GM12891 (cell line): ENCODE measurements at regions not wholly inside any gene's neighbourhood (a gene's known extent, or its start where the extent isn't known, plus 50 kb on each side); places are given as distances from the start of the nearest gene placed in this dataset.
"Not testable (repeated sequence)": the region's sequence is repeated elsewhere in the genome, so short reads cannot be mapped to it uniquely, and the experiment has no call there.

Source experiments
- DNase-seq: peaks from one replicate; pipeline ENCODE4 v3.0.0; 2011; ENCODE audit warnings: low spot score; ENCODE audit not compliant: insufficient read length
- FAIRE-seq: peaks from 2 replicates; lab custom pipeline; 2011; peaks lifted over from hg19 to GRCh38; lab: Jason Lieb, UNC
- PAX5 ChIP-seq: IDR thresholded peaks from 2 replicates; pipeline ENCODE4 v1.6.1; 2011; ENCODE audit warnings: low read length, moderate library complexity, mild to moderate bottlenecking; ENCODE audit not compliant: insufficient read depth, severe bottlenecking
- POLR2A ChIP-seq: IDR thresholded peaks from 2 replicates; pipeline ENCODE4 v1.6.1; 2011; ENCODE audit warnings: low read depth, low read length, control low read depth
- POLR2AphosphoS5 ChIP-seq: IDR thresholded peaks from 2 replicates; pipeline ENCODE4 v1.6.1; 2011; ENCODE audit warnings: low read depth, low read length, control low read depth
- POU2F2 ChIP-seq: IDR thresholded peaks from 2 replicates; pipeline ENCODE4 v1.6.1; 2011; ENCODE audit warnings: low read depth, mild to moderate bottlenecking, control low read depth, low read length, moderate library complexity
- SPI1 ChIP-seq: IDR thresholded peaks from 2 replicates; pipeline ENCODE4 v1.6.1; 2011; ENCODE audit warnings: low read depth, low read length, control low read depth
- TAF1 ChIP-seq: IDR thresholded peaks from 2 replicates; pipeline ENCODE4 v1.6.1; 2011; ENCODE audit warnings: low read depth, low read length, control low read depth

GRCh38 chr10:22067091-22067490 lies 63.6 kb upstream of the DNAJC1 start:
- DNase-seq (no peak), FAIRE-seq (no peak)
- TF ChIP-seq POLR2AphosphoS5 = no peak

GRCh38 chr10:22060984-22061383 lies 57.5 kb upstream of the DNAJC1 start:
- not testable (repeated sequence) for FAIRE-seq, DNase-seq

GRCh38 chr10:22058201-22058600 lies 54.7 kb upstream of the DNAJC1 start:
- FAIRE-seq (no peak), DNase-seq (no peak)
- TF ChIP-seq POU2F2 (no peak), POLR2AphosphoS5 (no peak), TAF1 (no peak), SPI1 (no peak), PAX5 (no peak), POLR2A (no peak)

- DNase-seq (no peak), FAIRE-seq (no peak)
- TF ChIP-seq POU2F2 (no peak), POLR2AphosphoS5 (no peak), TAF1 (no peak), SPI1 (no peak), PAX5 (no peak)
Observed at GRCh38 chr10:22054961-22055360, 51.4 kb upstream of the DNAJC1 start.
